ENCODE measurements at regions not wholly inside any gene's neighbourhood (a gene's known extent, or its start where the extent isn't known, plus 50 kb on each side); places are given as distances from the start of the nearest gene placed in this dataset.

DNA sequence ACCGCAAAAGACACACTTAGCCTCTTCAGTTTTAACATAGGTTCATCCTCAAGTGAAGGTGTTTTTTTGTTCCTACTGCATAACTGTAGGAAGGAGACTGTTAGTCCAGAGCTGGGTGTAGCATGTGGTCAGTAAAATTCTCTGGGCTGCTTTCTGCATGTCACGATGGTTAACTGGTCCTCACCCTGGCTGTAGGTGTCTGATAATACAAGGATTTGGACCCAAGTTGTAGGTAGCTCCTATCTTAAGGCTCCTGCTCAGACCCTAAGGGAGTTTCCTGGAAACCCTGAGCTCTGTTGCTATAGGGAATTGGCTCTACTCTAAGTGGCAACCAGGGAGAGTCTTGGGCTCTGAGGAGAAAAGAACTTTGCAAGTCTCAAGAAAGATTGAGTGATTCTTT is 112.9 kb downstream of the SAMD9 start:
- Histone ChIP-seq H3K4me3 (no peak overlapping the region), H3K36me3 (no peaks in the 10 kb centered on the region), H3K9me3 (no peaks in the 10 kb centered on the region), H3K4me1 (no peaks in the 10 kb centered on the region), H3K27ac (no peak overlapping the region), H3K27me3 (ENCODE audit: low read depth) (no peaks in the 10 kb centered on the region)
- intact Hi-C loops (cut with DNase I), result no loop called here
- no peak for ATAC-seq
- TF ChIP-seq, protein P1, sequence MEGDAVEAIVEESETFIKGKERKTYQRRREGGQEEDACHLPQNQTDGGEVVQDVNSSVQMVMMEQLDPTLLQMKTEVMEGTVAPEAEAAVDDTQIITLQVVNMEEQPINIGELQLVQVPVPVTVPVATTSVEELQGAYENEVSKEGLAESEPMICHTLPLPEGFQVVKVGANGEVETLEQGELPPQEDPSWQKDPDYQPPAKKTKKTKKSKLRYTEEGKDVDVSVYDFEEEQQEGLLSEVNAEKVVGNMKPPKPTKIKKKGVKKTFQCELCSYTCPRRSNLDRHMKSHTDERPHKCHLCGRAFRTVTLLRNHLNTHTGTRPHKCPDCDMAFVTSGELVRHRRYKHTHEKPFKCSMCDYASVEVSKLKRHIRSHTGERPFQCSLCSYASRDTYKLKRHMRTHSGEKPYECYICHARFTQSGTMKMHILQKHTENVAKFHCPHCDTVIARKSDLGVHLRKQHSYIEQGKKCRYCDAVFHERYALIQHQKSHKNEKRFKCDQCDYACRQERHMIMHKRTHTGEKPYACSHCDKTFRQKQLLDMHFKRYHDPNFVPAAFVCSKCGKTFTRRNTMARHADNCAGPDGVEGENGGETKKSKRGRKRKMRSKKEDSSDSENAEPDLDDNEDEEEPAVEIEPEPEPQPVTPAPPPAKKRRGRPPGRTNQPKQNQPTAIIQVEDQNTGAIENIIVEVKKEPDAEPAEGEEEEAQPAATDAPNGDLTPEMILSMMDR (IDR thresholded peaks at IDR 0.05), result no peak
- DNase-seq, result no peak

DNA sequence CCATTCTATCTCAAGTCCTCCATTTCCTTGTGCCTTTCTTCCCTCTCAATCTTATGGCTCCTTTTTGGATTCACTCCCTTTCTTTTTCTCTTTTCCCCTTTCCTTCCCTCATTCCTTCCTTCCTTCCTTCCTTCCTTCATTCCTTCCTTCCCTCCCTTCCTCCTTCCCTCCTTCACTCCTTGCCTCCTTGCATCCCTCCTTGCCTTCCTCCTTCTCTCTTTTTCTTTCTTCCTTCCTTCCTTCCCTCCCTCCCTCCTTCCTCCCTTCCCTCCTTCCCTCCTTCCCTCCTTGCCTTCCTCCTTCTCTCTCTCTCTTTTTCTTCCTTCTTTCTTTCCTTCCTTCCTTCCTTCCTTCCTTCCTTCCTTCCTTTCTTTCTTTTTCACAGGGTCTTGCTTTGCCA is 120.1 kb downstream of the SAMD9 start:
- no peak for ATAC-seq
- Histone ChIP-seq H3K4me1 (no peaks in the 10 kb centered on the region), H3K27ac (no peak overlapping the region), H3K36me3 (no peaks in the 10 kb centered on the region), H3K9me3 (no peaks in the 10 kb centered on the region), H3K4me3 (no peak overlapping the region), H3K27me3 (ENCODE audit: low read depth) (no peaks in the 10 kb centered on the region)
- DNase-seq, result no peak
- intact Hi-C loops (cut with DNase I), result no loop called here
- TF ChIP-seq, protein P1 (IDR thresholded peaks at IDR 0.05), result no peak

DNA sequence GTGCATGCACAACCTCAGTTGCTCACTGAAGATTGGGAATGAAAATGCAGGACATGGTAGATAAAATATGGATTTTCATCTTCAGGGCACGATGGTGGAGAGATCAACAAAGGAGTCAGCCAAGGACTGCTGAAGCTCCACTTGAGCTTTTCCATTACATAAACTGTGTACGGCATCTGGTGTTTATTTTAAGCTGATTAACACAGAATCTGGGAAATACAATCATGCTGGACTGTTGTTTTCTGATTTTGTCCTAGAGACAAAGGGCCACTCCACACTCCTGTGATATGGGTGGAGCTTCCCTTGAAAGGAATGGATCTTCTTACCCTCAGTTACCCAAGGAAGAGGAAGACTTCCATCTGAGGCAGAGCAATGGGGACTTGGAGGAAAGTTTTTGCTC is 120.6 kb downstream of the SAMD9 start:
- ATAC-seq (no peak), DNase-seq (no peak)
- no peaks in the 10 kb centered on the region for H3K27me3 ChIP-seq (ENCODE audit: low read depth)
- H3K4me1 ChIP-seq, result no peaks in the 10 kb centered on the region
- H3K36me3 ChIP-seq, result no peaks in the 10 kb centered on the region
- no peak overlapping the region for H3K4me3 ChIP-seq
- no peak overlapping the region for H3K27ac ChIP-seq
- TF ChIP-seq, protein P1 (IDR thresholded peaks at IDR 0.05), result no peak
- H3K9me3 ChIP-seq, result no peaks in the 10 kb centered on the region
- intact Hi-C loops (cut with DNase I), result no loop called here

DNA sequence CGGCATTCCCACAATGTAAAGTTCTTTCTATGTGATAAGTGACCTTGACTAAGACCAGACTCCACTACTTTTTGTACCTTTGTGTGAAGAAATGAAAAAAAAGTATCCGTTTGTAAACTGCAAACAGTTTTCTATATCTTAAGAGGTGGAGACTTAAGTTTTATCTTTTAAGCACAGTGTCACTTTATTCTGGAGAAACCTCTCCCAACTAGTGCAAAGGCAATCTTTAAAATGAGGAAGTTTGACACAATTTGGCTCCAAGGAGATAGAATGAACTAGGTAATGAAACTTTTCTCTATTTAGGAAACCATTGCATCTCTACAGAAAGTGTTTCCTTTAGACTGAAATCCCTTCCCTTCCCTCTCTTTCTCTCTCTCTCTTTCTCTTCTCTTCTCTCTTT is 122.9 kb downstream of the SAMD9 start:
- ATAC-seq (no peak), DNase-seq (no peak)
- TF ChIP-seq, protein P1 (IDR thresholded peaks at IDR 0.05), result no peak
- no peaks in the 10 kb centered on the region for H3K27me3 ChIP-seq (ENCODE audit: low read depth)
- no peaks in the 10 kb centered on the region for H3K4me1 ChIP-seq
- H3K9me3 ChIP-seq, result no peaks in the 10 kb centered on the region
- H3K4me3 ChIP-seq, result no peak overlapping the region
- intact Hi-C loops (cut with DNase I), result no loop called here
- H3K36me3 ChIP-seq, result no peaks in the 10 kb centered on the region
- no peak overlapping the region for H3K27ac ChIP-seq

DNA sequence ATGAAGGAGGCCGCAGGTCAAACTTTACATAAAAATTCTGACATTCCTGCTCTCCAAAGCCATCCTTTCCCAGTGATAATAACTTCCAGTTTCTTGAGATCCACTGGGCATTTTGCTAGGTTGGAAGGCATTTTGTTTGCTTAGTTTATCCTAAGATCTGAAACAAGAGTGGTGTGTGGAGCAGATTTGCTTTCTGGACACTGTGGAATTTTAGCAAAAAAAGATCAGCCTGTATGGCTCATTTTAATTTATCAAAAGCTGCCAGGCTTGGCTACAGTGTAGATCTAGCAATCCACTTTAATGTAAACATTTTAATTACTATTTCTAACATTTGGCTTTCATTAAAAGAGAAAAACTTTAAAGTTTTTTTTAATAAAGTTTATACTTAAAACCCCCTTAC is 124.8 kb downstream of the SAMD9 start:
- DNase-seq (no peak), ATAC-seq (no peak)
- Histone ChIP-seq H3K4me3 (no peak overlapping the region), H3K9me3 (no peaks in the 10 kb centered on the region), H3K4me1 (no peaks in the 10 kb centered on the region), H3K27me3 (ENCODE audit: low read depth) (no peaks in the 10 kb centered on the region), H3K27ac (no peak overlapping the region), H3K36me3 (no peaks in the 10 kb centered on the region)
- TF ChIP-seq, protein P1 (IDR thresholded peaks at IDR 0.05), result no peak
- intact Hi-C loops (cut with DNase I), result no loop called here

DNA sequence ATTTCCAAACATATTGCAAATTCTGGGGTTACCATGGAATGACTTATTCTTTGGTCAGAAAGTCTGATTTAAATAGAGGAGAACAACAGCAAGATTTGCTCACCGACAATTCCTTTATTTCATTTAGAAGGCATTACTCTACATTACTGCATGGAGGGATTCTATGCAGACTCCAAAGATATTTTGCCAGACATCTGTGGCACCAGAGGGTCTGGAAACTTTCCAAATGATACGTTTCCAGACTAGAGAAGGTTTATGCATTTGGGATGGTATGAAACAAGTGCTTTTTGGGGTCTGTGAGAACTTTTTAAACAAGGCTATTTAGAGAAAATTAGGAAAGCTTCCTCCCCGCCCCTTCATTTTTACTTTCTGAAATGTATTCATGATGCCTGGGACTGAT is 125.3 kb downstream of the SAMD9 start:
- TF ChIP-seq, protein P1 (IDR thresholded peaks at IDR 0.05), result no peak
- Histone ChIP-seq H3K27ac (no peak overlapping the region), H3K4me3 (no peak overlapping the region), H3K27me3 (ENCODE audit: low read depth) (no peaks in the 10 kb centered on the region), H3K36me3 (no peaks in the 10 kb centered on the region), H3K9me3 (no peaks in the 10 kb centered on the region), H3K4me1 (no peaks in the 10 kb centered on the region)
- intact Hi-C loops (cut with DNase I), result no loop called here
- DNase-seq (no peak), ATAC-seq (no peak)
